SJSA1 (cell line): ENCODE measurements at regions not wholly inside any gene's neighbourhood (a gene's known extent, or its start where the extent isn't known, plus 50 kb on each side); places are given as distances from the start of the nearest gene placed in this dataset.

Experiments
- DNase-seq, 2 experiments: peaks; one replicate each; pipeline ENCODE4 v3.0.0-alpha.2; 2015 to 2020; ENCODE audit warnings: low spot score in 2 of 2, low read depth in 1 of 2
- H3K27ac ChIP-seq: fragments of 250-450 bp; sonication (Bioruptor Pico); 2 replicates; pipeline ENCODE4 v1.5.1; 2020; ENCODE audit warnings: mild to moderate bottlenecking, moderate library complexity
- H3K27me3 ChIP-seq: fragments of 250-450 bp; sonication (Bioruptor Pico); replicated peaks from 2 replicates; pipeline ENCODE4 v1.5.1; 2020; ENCODE audit warnings: mild to moderate bottlenecking, moderate library complexity
- H3K36me3 ChIP-seq: fragments of 250-450 bp; sonication (Bioruptor Pico); 2 replicates; pipeline ENCODE4 v1.5.1; 2020; ENCODE audit warnings: mild to moderate bottlenecking
- H3K4me1 ChIP-seq: fragments of 250-450 bp; sonication (Bioruptor Pico); replicated peaks from 2 replicates; pipeline ENCODE4 v1.6.1; 2021; ENCODE audit warnings: mild to moderate bottlenecking
- H3K4me3 ChIP-seq: fragments of 250-450 bp; sonication (Bioruptor Pico); 2 replicates; pipeline ENCODE4 v1.5.1; 2020; ENCODE audit warnings: mild to moderate bottlenecking
- H3K9me3 ChIP-seq: fragments of 250-450 bp; sonication (Bioruptor Pico); replicated peaks from 2 replicates; pipeline ENCODE4 v1.5.1; 2020; ENCODE audit warnings: mild to moderate bottlenecking

DNA sequence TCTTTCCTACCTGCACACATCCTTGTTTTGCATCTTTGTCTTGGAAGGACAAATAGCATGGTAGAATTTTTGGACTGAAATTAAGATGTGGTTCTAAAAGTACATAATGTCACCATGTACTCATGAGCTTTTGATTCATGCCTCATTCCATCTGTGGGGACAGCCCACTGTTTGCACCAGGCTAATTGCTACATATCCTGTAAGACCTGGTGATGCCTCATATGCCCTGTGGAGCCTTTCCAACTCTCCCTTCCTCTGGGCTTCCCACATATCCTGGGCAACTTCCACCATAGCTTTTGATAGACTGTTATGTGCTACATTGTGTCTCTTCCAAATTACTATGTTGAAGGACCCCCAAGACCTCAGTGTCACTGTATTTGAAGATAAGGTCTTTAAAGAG, 213.6 kb upstream of the PREP start:
- Histone ChIP-seq H3K27me3 (no peaks in the 10 kb centered on the region), H3K27ac (no peak overlapping the region), H3K4me1 (no peaks in the 10 kb centered on the region), H3K9me3 (no peaks in the 10 kb centered on the region; the same call in 1 of the 2 replicates), H3K36me3 (no peaks in the 10 kb centered on the region), H3K4me3 (no peak overlapping the region)
- no peak for DNase-seq

- no peak for DNase-seq
- no peaks in the 10 kb centered on the region for H3K9me3 ChIP-seq
- no peak overlapping the region for H3K27ac ChIP-seq
- H3K4me3 ChIP-seq: no peak overlapping the region
- no peaks in the 10 kb centered on the region for H3K36me3 ChIP-seq
- no peaks in the 10 kb centered on the region for H3K27me3 ChIP-seq
- H3K4me1 ChIP-seq: peaks cover 34% of the 10 kb centered on the region
Measured at GRCh38 chr6:105611606-105612005, 208.7 kb upstream of the PREP start.

DNA sequence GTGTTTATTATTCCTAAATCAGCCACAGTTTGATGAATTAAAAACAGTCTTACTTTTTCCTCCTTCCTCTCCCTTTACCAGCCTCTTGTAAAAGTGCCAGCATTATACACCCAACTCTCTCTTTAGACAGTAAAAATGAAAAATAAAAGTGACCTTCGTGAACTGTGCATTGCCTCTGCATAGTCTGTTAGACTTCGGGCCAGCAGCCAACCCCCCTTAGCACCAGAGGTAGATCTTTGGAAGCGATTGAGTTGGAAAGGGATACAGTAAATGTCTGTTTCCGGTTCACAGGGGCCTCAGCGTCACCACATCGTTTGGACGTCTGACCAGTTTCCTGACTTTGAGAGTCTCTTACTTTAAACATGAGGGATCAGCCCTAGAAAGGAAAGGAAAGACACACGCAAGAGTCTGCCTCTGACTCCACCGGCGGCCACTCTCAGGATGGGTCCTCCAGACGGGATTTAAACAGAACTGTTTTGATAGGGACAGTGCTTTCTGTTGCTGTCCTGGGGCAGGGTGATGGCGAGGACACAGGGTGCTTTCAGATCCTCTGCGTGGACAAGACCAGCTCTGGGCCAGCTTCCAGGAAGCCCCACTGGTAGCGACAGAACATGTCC, 206.6 kb upstream of the PREP start:
- H3K27me3 ChIP-seq: no peaks in the 10 kb centered on the region
- no peaks in the 10 kb centered on the region for H3K36me3 ChIP-seq
- H3K27ac ChIP-seq: peak overlapping the region; percentile 100
- peak overlapping the region; percentile 16 for H3K4me3 ChIP-seq
- H3K9me3 ChIP-seq: no peaks in the 10 kb centered on the region
- peaks cover 34% of the 10 kb centered on the region for H3K4me1 ChIP-seq
- peak; percentile 88 to 98 for DNase-seq

DNA sequence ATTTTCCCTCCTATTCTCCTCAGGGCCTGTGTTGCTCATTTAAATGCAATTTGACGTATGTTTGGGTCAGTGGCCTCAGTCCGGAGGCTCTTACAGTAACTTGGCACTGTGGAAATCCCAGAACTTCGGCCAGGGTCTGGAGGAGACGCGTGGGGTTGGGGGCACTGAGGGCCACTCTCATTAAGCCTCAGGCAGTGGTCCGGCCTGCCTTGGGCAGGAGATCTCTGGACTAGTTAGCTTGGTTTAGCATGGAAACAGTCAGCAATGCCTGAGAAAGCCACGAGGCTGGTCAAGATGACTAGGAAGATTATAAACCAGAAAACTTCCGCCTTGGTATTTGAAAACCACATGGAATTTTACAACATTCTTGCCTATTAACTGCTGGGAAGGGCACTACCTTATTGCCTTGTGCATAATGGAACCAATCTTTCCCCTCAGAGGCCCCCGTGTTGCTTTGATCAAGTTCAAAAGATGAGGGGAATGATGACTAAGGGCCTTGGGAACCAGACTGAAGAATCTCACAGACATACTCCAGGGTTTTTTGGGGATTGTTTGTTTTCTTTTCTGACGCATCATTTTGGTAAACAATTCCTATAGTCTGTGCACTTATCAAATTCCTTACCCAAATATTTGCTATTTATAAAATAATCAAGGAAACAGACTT, 206.0 kb upstream of the PREP start:
- H3K27ac ChIP-seq: peak overlapping the region; percentile 100
- peak overlapping the region; percentile 16 for H3K4me3 ChIP-seq
- H3K36me3 ChIP-seq: no peaks in the 10 kb centered on the region

DNA sequence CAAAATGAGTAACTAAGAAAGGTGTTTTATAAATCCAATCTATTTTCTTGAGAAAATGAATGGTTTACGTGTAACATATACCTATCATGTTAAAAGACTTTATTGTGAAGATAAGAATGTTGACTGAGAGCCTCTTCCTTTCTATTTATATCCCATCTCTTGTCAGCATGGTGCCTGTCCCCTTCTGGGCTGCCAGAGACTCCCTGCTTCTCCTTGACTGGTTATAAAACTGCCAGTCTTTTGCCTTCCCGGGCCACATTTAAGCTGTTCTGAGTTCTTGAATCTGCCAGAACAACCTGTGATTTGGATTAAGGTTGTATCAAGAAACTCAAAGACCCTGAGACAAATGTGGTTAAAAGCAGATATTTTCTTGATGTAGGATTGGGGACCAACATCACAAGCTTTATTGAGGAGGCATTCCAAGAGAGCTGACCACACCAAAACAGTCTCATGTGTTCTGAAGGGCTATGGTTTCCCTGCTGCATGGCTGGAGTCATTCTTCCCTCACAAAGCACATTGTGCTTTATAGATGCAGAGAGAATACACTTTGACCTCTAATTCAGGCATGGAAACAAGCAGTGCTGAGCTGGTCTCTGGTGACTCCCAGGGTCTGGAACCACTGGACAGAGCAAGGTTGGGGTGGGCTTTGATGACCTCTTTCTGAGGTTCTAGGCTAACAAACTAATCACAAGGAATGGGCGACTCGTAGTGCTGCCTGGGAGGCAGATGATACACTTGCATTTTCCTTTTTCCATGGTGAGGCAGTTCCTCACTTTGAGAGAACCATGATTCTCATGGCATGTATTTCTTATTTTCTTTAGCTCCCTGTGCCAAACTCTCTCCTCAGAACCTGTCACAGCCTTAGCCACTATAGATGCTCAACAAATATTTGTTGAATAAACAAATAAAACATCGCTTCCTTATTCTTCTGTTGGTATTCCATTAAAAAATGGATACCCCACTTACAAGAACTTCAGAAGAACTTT, 205.0 kb upstream of the PREP start:
- DNase-seq: no peak
- no peak overlapping the region for H3K4me3 ChIP-seq
- H3K36me3 ChIP-seq: no peaks in the 10 kb centered on the region
- H3K27ac ChIP-seq: peak overlapping the region; percentile 100
- no peaks in the 10 kb centered on the region for H3K9me3 ChIP-seq
- no peaks in the 10 kb centered on the region for H3K27me3 ChIP-seq
- H3K4me1 ChIP-seq: peaks cover 40% of the 10 kb centered on the region

More for the DNA sequence above, 206.0 kb upstream of the PREP start:
- Histone ChIP-seq H3K9me3 (no peaks in the 10 kb centered on the region), H3K27me3 (no peaks in the 10 kb centered on the region), H3K4me1 (peaks cover 39% of the 10 kb centered on the region)
- peak; percentile 96 to 99 for DNase-seq

- Histone ChIP-seq H3K36me3 (no peaks in the 10 kb centered on the region), H3K27me3 (no peaks in the 10 kb centered on the region), H3K4me3 (no peak overlapping the region), H3K27ac (peak overlapping the region; percentile 100), H3K4me1 (peaks cover 42% of the 10 kb centered on the region), H3K9me3 (no peaks in the 10 kb centered on the region)
- no peak for DNase-seq
Measured at GRCh38 chr6:105606831-105607463, 204.1 kb upstream of the PREP start.

- H3K27me3 ChIP-seq: no peaks in the 10 kb centered on the region
- no peak for DNase-seq
- H3K4me1 ChIP-seq: peaks cover 57% of the 10 kb centered on the region
- H3K27ac ChIP-seq: no peak overlapping the region
- no peaks in the 10 kb centered on the region for H3K9me3 ChIP-seq
- no peak overlapping the region for H3K4me3 ChIP-seq
- no peaks in the 10 kb centered on the region for H3K36me3 ChIP-seq
Measured at GRCh38 chr6:105604587-105604884, 201.7 kb upstream of the PREP start.

DNA sequence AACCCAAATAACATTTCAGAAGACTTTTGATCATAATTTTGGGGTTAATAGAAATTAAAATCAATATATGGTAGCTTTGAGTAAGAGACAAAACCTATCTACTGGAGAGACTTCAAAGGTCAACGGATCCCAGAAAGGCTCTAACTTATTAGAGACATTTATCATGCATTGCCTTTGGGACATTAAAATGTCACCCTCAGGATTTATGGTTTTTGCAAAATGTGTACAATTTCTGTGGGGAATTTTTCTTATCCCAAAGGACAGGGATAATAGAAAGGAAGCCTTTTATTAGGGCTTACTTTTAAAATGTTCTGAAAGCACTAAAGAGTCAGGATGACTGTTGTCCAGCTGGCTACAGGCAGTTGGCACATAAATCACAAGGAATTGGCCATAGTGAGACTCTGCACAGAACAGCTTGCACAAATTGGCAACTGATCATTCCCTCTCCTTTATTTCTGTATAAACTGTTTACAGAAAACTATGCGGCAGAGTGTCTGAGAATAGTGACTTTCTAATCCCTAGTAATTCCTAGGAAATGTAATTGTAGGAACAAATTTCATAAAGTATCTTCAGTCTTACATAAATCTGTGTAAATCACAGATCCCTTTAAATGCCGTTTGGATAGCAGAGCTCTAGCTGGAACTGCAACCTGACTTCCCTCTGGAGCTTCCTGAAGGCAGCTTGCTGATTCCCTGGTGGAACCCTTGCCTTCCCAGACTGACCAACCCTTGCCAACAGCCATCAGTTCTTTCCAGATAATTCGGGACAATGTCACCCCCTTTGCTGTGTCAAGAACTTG, 201.1 kb upstream of the PREP start:
- Histone ChIP-seq H3K27ac (no peak overlapping the region), H3K9me3 (no peaks in the 10 kb centered on the region), H3K27me3 (no peaks in the 10 kb centered on the region), H3K4me3 (no peak overlapping the region), H3K4me1 (peaks cover 60% of the 10 kb centered on the region), H3K36me3 (no peaks in the 10 kb centered on the region)
- DNase-seq: no peak

DNA sequence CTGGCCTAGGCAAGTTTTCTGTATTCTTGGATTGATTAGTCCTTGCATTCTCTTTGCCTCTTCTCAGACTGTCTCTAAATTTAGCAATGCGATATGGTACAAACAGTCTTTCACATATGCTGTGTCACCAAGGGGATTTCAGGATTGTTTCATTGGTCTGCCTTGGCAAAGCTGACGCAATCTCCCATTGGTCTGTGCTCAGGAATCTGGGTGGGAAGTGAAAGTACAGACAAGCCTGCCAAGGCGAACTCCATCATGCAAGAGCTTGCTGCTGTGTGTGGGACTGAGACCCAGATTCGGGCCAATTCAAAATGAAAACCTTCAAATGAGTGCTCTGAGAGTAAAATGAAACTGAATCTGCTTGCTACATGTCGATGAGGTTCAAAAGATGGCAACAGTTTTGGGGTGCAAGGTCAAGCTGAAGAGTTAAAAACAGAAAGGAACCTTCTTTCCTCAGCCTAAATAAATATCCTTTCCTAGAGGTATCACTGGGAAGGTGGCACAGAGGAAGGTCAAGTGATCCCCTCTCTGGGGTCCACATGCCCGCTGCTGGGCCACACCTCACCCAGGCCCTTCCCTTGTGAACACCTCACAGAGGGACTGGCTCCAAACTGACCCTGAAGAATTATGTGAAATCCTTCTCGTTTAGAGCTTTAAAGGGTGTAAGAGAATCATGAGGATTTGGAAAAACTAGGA, 198.8 kb upstream of the PREP start:
- H3K4me1 ChIP-seq: peaks cover 45% of the 10 kb centered on the region
- H3K9me3 ChIP-seq: no peaks in the 10 kb centered on the region
- peak overlapping the region; percentile 98 for H3K27ac ChIP-seq
- no peaks in the 10 kb centered on the region for H3K27me3 ChIP-seq
- DNase-seq: peak; percentile 92 to 93
- no peak overlapping the region for H3K4me3 ChIP-seq
- H3K36me3 ChIP-seq: no peaks in the 10 kb centered on the region

DNA sequence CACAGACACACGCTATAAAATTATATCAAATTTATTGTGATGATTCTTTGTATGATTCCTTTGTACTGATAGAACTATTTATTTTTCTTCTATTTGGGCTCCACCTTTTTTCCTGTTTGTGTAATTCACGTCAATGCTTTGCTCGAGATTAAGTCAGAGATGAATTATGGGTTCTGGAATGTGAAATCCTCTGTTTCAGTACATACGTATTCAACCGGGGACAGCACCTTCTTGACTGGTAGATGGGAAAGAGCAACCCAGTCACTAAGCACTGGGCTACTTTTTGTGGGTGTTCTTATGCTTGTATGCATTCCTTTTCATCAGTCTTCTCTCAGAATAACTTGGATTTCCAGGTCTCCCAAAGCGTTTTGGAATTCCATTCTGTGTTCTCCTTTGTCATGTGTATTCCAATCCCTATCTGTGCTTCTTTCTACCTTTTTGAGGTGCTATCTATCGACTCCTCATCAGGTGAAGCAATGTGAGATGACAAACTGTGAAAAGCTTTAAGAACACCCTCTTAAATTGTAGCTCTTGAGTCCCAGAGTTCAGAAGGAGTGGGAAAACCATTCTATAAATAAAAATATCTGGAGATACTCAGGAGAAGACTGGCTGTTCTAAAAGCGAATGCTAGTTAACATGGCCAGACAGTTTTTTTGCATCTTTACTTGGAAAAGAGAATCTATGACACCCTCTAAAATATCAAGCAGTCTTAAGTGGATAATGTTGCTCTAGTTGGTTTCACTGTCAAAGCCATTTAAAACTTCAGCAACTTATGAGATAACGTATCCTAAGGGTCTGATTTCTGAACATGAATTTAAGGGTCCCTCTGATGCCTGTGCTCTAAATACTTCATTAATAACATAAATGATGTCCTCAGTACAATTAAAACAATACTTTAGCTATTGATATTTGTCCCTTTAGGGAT, 197.7 kb upstream of the PREP start:
- no peaks in the 10 kb centered on the region for H3K9me3 ChIP-seq
- peak in 1 of 2 experiments; percentile 80 for DNase-seq
- H3K36me3 ChIP-seq: no peaks in the 10 kb centered on the region
- peaks cover 51% of the 10 kb centered on the region for H3K4me1 ChIP-seq
- H3K27ac ChIP-seq: peak overlapping the region; percentile 98
- no peaks in the 10 kb centered on the region for H3K27me3 ChIP-seq
- H3K4me3 ChIP-seq: no peak overlapping the region

DNA sequence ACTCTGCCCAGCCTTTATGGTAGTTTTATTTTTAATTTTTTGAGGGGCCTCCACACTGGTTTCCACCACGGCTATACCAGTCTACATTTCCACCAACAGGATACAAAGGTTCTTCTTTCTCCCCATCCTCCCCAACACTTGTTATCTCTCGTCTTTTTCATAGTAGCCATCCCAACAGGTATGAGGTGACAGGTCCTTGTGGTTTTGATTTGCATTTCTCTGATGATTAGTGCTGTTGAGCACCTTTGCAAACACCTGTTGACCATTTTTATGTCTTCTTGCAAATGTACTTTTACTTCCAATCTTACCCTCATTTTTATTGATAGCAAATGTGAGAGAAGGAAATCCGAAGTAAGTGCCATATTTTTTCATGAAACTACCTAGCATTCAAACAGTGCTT, 195.4 kb upstream of the PREP start:
- no peak overlapping the region for H3K4me3 ChIP-seq
- H3K4me1 ChIP-seq: peaks cover 68% of the 10 kb centered on the region
- DNase-seq: no peak
- no peaks in the 10 kb centered on the region for H3K27me3 ChIP-seq
- H3K36me3 ChIP-seq: no peaks in the 10 kb centered on the region
- H3K9me3 ChIP-seq: no peaks in the 10 kb centered on the region
- no peak overlapping the region for H3K27ac ChIP-seq

DNA sequence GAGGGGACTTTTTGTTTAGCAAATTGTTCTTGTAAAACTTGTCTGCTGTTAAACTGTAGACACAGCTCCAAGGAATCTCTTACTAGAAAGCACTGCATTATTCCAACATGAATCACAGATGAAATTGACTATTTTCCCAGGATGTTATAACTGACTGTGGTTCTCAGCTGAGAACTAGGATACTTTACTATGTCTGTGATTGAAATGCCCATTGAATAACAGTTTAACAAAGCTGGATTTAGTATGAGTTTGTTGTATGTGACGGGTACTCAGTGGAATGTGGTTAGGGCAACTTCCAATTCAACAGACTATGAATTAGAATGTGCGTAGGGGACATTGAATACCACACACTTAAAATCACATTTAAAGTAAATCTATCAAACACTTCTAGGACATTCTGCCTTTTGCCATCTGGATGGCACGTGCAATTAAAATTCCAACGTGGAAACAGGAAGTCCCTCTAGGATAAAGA, 193.4 kb upstream of the PREP start:
- Histone ChIP-seq H3K4me3 (no peak overlapping the region), H3K27ac (peak overlapping the region; percentile 96), H3K4me1 (peaks cover 76% of the 10 kb centered on the region), H3K9me3 (no peaks in the 10 kb centered on the region), H3K36me3 (no peaks in the 10 kb centered on the region), H3K27me3 (no peaks in the 10 kb centered on the region)
- peak; percentile 71 to 96 for DNase-seq
